ENCODE measurements at regions not wholly inside any gene's neighbourhood (a gene's known extent, or its start where the extent isn't known, plus 50 kb on each side); places are given as distances from the start of the nearest gene placed in this dataset.

- no peak for DNase-seq
These were observed 755.2 kb downstream of the NR2F2 start for GRCh38 chr15:97085731-97086130.

GRCh38 chr15:97087006-97087741 lies 756.7 kb downstream of the NR2F2 start:
- DNase-seq, result no peak

GRCh38 chr15:97091093-97091492 lies 760.6 kb downstream of the NR2F2 start:
- DNase-seq, result no peak

- DNase-seq, result no peak
These were observed 762.2 kb downstream of the NR2F2 start for GRCh38 chr15:97092656-97093055.

- DNase-seq, result no peak
These were observed 765.9 kb downstream of the NR2F2 start for GRCh38 chr15:97096303-97096835.

- DNase-seq, result no peak
These were observed 768.5 kb downstream of the NR2F2 start for GRCh38 chr15:97099040-97099439.

- no peak for DNase-seq
These were observed 771.1 kb downstream of the NR2F2 start for GRCh38 chr15:97101572-97101971.

GRCh38 chr15:97114900-97115760 lies 784.6 kb downstream of the NR2F2 start:
- DNase-seq, result peak in 1 of 51 donors; percentile 1

- DNase-seq, result no peak
These were observed 785.2 kb downstream of the NR2F2 start for GRCh38 chr15:97115761-97116070.

GRCh38 chr15:97124790-97125189 lies 794.3 kb downstream of the NR2F2 start:
- no peak for DNase-seq

GRCh38 chr15:97126553-97127233 lies 796.2 kb downstream of the NR2F2 start:
- DNase-seq, result no peak

GRCh38 chr15:97129674-97130073 lies 799.2 kb downstream of the NR2F2 start:
- DNase-seq, result peak in 1 of 51 donors; percentile 2

GRCh38 chr15:97140216-97140615 lies 809.7 kb downstream of the NR2F2 start:
- DNase-seq, result no peak

- no peak for DNase-seq
These were observed 810.9 kb downstream of the NR2F2 start for GRCh38 chr15:97141360-97141759.

- no peak for DNase-seq
These were observed 811.4 kb downstream of the NR2F2 start for GRCh38 chr15:97141871-97142270.

- DNase-seq, result no peak
These were observed 813.3 kb downstream of the NR2F2 start for GRCh38 chr15:97143592-97144376.

GRCh38 chr15:97144377-97144711 lies 813.8 kb downstream of the NR2F2 start:
- DNase-seq, result no peak

GRCh38 chr15:97146929-97147870 lies 813.3 kb upstream of the ARRDC4 start:
- DNase-seq, result no peak

GRCh38 chr15:97153356-97153965 lies 807.0 kb upstream of the ARRDC4 start:
- DNase-seq, result no peak

GRCh38 chr15:97156739-97157265 lies 803.7 kb upstream of the ARRDC4 start:
- no peak for DNase-seq
